ENCODE measurements at regions not wholly inside any gene's neighbourhood (a gene's known extent, or its start where the extent isn't known, plus 50 kb on each side); places are given as distances from the start of the nearest gene placed in this dataset.

DNA sequence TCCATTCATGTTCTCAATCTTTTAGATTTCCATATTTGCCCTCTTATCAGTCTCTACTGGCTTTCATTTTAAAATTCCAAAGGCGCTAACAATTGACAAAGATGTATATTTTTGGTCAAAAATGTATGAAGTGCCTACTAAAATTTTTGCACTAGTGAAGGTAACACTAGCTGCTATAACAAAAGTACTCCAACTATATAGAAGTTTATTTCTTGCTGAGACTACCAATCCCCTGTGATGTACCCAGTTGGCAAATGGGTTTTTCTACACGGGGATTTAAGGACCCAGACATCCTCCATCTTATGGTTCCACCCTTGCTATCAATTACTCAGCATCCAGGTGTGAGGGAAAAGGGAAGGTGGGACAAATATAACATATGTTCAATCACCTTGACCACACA, 75.3 kb upstream of the TSPAN8 start:
- in situ Hi-C loops (cut with MboI; ENCODE audit: low pct_unique_long_range_greater_than_20kb, low sequenced_read_pairs, unreplicated experiment) = no loop called here
- DNase-seq (ENCODE audit: low spot score) = no peak
- TF ChIP-seq, protein P1, sequence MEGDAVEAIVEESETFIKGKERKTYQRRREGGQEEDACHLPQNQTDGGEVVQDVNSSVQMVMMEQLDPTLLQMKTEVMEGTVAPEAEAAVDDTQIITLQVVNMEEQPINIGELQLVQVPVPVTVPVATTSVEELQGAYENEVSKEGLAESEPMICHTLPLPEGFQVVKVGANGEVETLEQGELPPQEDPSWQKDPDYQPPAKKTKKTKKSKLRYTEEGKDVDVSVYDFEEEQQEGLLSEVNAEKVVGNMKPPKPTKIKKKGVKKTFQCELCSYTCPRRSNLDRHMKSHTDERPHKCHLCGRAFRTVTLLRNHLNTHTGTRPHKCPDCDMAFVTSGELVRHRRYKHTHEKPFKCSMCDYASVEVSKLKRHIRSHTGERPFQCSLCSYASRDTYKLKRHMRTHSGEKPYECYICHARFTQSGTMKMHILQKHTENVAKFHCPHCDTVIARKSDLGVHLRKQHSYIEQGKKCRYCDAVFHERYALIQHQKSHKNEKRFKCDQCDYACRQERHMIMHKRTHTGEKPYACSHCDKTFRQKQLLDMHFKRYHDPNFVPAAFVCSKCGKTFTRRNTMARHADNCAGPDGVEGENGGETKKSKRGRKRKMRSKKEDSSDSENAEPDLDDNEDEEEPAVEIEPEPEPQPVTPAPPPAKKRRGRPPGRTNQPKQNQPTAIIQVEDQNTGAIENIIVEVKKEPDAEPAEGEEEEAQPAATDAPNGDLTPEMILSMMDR (IDR thresholded peaks at IDR 0.05; ENCODE audit: extremely low read depth, insufficient read depth, missing control alignments) = no peak

DNA sequence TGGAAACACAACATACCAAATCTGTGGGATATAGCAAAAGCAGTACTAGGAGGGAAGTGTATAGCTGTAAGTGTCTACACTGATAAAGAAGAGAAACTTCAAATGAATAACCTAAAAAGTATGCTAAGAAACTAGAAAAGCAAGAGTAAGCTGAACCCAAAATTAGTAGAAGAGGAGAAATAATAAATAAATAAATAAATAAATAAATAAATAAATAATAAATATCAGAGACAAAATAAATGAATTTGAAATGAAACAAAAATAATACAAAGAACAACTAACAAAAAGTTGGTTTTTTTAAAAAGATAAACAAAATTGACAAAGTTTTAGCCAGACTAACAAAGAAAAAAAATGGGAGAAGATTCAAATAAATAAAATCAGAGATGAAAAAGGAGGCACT, 72.7 kb upstream of the TSPAN8 start:
- TF ChIP-seq, protein P1 (IDR thresholded peaks at IDR 0.05; ENCODE audit: extremely low read depth, insufficient read depth, missing control alignments) = no peak
- no peak for DNase-seq (ENCODE audit: low spot score)
- in situ Hi-C loops (cut with MboI; ENCODE audit: low pct_unique_long_range_greater_than_20kb, low sequenced_read_pairs, unreplicated experiment) = no loop called here

DNA sequence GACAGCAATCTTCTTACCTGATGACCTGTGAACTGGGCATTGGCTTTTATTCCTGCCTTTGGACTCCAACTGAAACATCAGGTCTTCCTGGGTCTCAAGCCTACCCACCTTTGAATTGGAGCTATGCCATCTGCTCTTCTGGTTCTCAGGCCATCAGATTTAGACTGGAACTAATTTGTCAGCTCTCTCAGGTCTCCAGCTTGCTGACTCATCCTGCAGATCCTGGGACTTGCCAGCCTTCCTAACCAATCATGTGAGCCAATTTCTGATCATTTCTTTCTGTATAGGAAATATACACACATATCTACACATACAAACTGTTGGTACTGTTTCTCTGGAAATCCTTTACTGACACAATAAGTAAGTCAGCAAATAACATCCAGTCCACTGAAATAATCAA, 65.3 kb upstream of the TSPAN8 start:
- in situ Hi-C loops (cut with MboI; ENCODE audit: low pct_unique_long_range_greater_than_20kb, low sequenced_read_pairs, unreplicated experiment) = no loop called here
- TF ChIP-seq, protein P1 (IDR thresholded peaks at IDR 0.05; ENCODE audit: extremely low read depth, insufficient read depth, missing control alignments) = no peak
- no peak for DNase-seq (ENCODE audit: low spot score)

DNA sequence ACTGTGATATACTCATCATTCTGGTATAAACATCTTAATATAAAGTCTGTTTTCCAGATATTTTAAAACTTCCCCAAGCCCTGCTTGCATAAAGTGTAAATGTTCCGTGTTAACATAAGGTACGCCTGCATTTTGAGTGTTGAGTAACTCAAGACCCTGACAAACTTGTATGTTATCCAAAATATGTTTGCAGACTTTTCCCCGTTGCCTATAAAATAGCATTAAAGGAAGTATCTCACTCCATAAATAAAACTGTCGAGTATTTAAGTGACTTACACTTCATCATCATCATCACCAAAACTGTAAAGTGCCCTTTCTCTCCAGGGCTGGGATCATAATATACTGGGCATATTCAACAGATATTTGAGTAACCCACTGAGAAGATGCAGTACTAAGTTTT, 64.6 kb upstream of the TSPAN8 start:
- no peak for DNase-seq (ENCODE audit: low spot score)
- TF ChIP-seq, protein P1 (IDR thresholded peaks at IDR 0.05; ENCODE audit: extremely low read depth, insufficient read depth, missing control alignments) = no peak
- in situ Hi-C loops (cut with MboI; ENCODE audit: low pct_unique_long_range_greater_than_20kb, low sequenced_read_pairs, unreplicated experiment) = no loop called here

DNA sequence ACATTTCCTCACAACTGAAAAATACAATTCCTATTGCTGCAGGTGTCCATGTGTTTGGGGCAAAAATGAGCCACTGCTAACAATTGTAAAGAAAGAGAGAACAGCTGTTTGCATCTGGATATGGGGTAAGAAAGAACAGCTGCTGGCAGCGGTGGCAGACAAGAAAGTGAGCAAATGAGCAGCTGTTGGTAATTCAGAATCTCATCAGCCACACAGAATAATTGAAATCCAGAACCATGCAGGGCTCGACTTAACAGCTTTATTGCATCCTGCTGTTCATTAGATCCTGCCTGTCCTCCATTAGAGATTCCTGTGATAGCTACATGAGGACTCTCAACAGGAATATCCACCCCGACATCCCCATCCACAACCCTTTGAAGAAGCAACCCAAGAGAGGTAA, 62.5 kb upstream of the TSPAN8 start:
- in situ Hi-C loops (cut with MboI; ENCODE audit: low pct_unique_long_range_greater_than_20kb, low sequenced_read_pairs, unreplicated experiment) = no loop called here
- no peak for DNase-seq (ENCODE audit: low spot score)
- TF ChIP-seq, protein P1 (IDR thresholded peaks at IDR 0.05; ENCODE audit: extremely low read depth, insufficient read depth, missing control alignments) = no peak

DNA sequence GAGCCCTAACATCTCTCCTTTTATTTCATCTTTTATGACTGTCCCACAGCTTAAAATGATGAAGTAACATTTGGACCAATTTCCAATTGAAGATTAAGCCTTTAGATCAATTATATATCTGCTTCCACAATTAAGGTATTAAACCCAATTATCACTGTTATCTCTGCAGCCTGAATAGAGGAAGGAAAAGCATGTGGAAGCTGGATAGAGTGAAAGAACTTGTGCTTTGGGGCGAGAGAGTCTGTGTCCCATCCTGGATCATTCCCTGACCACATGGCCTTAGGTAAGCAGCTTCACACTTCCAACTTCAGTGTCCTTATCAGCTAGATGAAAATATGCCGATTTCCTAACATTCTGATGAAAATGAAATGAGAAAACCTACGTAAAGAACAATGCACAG, 61.4 kb upstream of the TSPAN8 start:
- in situ Hi-C loops (cut with MboI; ENCODE audit: low pct_unique_long_range_greater_than_20kb, low sequenced_read_pairs, unreplicated experiment) = no loop called here
- TF ChIP-seq, protein P1 (IDR thresholded peaks at IDR 0.05; ENCODE audit: extremely low read depth, insufficient read depth, missing control alignments) = no peak
- DNase-seq (ENCODE audit: low spot score) = no peak

DNA sequence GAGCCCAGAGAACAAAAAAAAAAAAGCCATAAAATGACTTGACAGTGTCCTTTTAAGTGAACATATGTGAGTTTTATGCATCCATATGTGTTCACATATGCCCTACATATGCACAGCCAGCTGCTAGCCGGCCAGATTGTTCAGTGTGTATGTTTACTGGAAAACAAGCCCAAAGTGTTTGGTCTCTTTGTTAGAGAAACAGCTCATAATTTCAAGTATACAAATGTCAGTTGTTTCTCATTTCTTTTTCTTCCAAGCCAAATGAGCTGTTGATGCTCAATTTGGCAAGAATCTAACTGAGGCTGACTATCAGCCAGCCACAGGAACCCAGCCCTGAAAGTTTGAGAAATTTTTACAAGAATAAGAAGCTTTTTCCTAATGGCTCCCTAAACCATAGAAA, 60.8 kb upstream of the TSPAN8 start:
- TF ChIP-seq, protein P1 (IDR thresholded peaks at IDR 0.05; ENCODE audit: extremely low read depth, insufficient read depth, missing control alignments) = no peak
- in situ Hi-C loops (cut with MboI; ENCODE audit: low pct_unique_long_range_greater_than_20kb, low sequenced_read_pairs, unreplicated experiment) = no loop called here
- DNase-seq (ENCODE audit: low spot score) = no peak

All from GM13977 (cell line).